SK-N-SH treated with all-trans-retinoic acid at 6 μM for 48 hours (cell line): ENCODE measurements at regions not wholly inside any gene's neighbourhood (a gene's known extent, or its start where the extent isn't known, plus 50 kb on each side); places are given as distances from the start of the nearest gene placed in this dataset.

Experiments
- ATAC-seq: fragments of 200-7000 bp; cut with Tn5 transposase; 3 replicates; pipeline ENCODE4 v1.9.1; 2020; ENCODE audit warnings: mild to moderate bottlenecking, moderate library complexity
- ARNTL ChIP-seq: fragments of 450-650 bp; formaldehyde crosslinking; IDR thresholded peaks from 2 replicates; pipeline ENCODE4 v1.5.0; 2020; ENCODE audit warnings: low read depth, mild to moderate bottlenecking, moderate library complexity, borderline replicate concordance
- BACH2 ChIP-seq: fragments of 250-450 bp; sonication (Bioruptor Pico); IDR thresholded peaks from 2 replicates; pipeline ENCODE4 v1.9.0; 2021; ENCODE audit warnings: mild to moderate bottlenecking, borderline replicate concordance
- CREB5 ChIP-seq: fragments of 250-450 bp; sonication (Bioruptor Pico); IDR thresholded peaks from 2 replicates; pipeline ENCODE4 v1.5.1; 2020; ENCODE audit warnings: low read depth, mild to moderate bottlenecking, moderate library complexity
- CSDC2 ChIP-seq: fragments of 250-450 bp; sonication (Bioruptor Pico); IDR thresholded peaks from 2 replicates; pipeline ENCODE4 v1.5.0; 2020; ENCODE audit warnings: mild to moderate bottlenecking, moderate library complexity
- CSRNP3 ChIP-seq: fragments of 250-450 bp; sonication (Bioruptor Pico); IDR thresholded peaks from 2 replicates; pipeline ENCODE4 v1.5.1; 2021; ENCODE audit warnings: mild to moderate bottlenecking, moderate library complexity
- ESRRG ChIP-seq: fragments of 250-450 bp; sonication (Bioruptor Pico); IDR thresholded peaks from 2 replicates; pipeline ENCODE4 v1.6.1; 2021; ENCODE audit warnings: mild to moderate bottlenecking
- GLIS3 ChIP-seq: fragments of 250-450 bp; sonication (Bioruptor Pico); IDR thresholded peaks from 2 replicates; pipeline ENCODE4 v1.5.0; 2020; ENCODE audit warnings: mild to moderate bottlenecking, moderate library complexity
- ISL1 ChIP-seq: fragments of 250-450 bp; sonication (Bioruptor Pico); IDR thresholded peaks from 2 replicates; pipeline ENCODE4 v2.1.2; 2022; ENCODE audit warnings: mild to moderate bottlenecking, moderate library complexity
- OSR1 ChIP-seq: fragments of 250-450 bp; sonication (Bioruptor Pico); IDR thresholded peaks from 2 replicates; pipeline ENCODE4 v1.8.0; 2022; ENCODE audit warnings: moderate library complexity, mild to moderate bottlenecking, inconsistent platforms
- PATZ1 ChIP-seq: fragments of 250-450 bp; sonication (Bioruptor Pico); IDR thresholded peaks from 2 replicates; pipeline ENCODE4 v1.8.0; 2020; ENCODE audit warnings: mild to moderate bottlenecking, moderate library complexity, borderline replicate concordance
- POU6F1 ChIP-seq: fragments of 250-450 bp; sonication (Bioruptor Pico); IDR thresholded peaks from 2 replicates; pipeline ENCODE4 v1.8.0; 2021; ENCODE audit warnings: low read depth, mild to moderate bottlenecking, moderate library complexity, borderline replicate concordance
- PPARA ChIP-seq: fragments of 250-450 bp; sonication (Bioruptor Pico); IDR thresholded peaks from 2 replicates; pipeline ENCODE4 v1.5.0; 2020; ENCODE audit warnings: mild to moderate bottlenecking, borderline replicate concordance
- RARB ChIP-seq: fragments of 250-450 bp; sonication (Bioruptor Pico); IDR thresholded peaks from 2 replicates; pipeline ENCODE4 v1.8.0; 2021; ENCODE audit warnings: mild to moderate bottlenecking, moderate library complexity
- SNAI2 ChIP-seq: fragments of 250-450 bp; sonication (Bioruptor Pico); IDR thresholded peaks from 2 replicates; pipeline ENCODE4 v1.5.0; 2020; ENCODE audit warnings: mild to moderate bottlenecking, moderate library complexity
- TCF4 ChIP-seq: fragments of 250-450 bp; sonication (Bioruptor Pico); IDR thresholded peaks from 2 replicates; pipeline ENCODE4 v1.8.0; 2021; ENCODE audit warnings: mild to moderate bottlenecking, moderate library complexity, borderline replicate concordance
- TOX ChIP-seq: fragments of 250-450 bp; sonication (Bioruptor Pico); IDR thresholded peaks from 2 replicates; pipeline ENCODE4 v1.8.0; 2021; ENCODE audit warnings: mild to moderate bottlenecking, moderate library complexity, borderline replicate concordance
- TSHZ2 ChIP-seq: fragments of 250-450 bp; sonication (Bioruptor Pico); IDR thresholded peaks from 2 replicates; pipeline ENCODE4 v1.5.0; 2020; ENCODE audit warnings: mild to moderate bottlenecking, moderate library complexity
- ZC3H10 ChIP-seq: fragments of 250-450 bp; sonication (Bioruptor Pico); IDR thresholded peaks from 2 replicates; pipeline ENCODE4 v1.5.1; 2021; ENCODE audit warnings: mild to moderate bottlenecking, moderate library complexity
- ZFP30 ChIP-seq: fragments of 450-650 bp; formaldehyde crosslinking; IDR thresholded peaks from 2 replicates; pipeline ENCODE4 v1.5.0; 2022; ENCODE audit warnings: mild to moderate bottlenecking, moderate library complexity
- ZNF565 ChIP-seq: fragments of 450-650 bp; formaldehyde crosslinking; conservative IDR thresholded peaks from 2 replicates; pipeline ENCODE4 v1.5.0; 2020; ENCODE audit warnings: low read depth, mild to moderate bottlenecking, moderate library complexity
- ZNF70 ChIP-seq: fragments of 450-650 bp; formaldehyde crosslinking; IDR thresholded peaks from 2 replicates; pipeline ENCODE4 v1.5.0; 2020; ENCODE audit warnings: mild to moderate bottlenecking, moderate library complexity
- ZNF8 ChIP-seq: fragments of 450-650 bp; formaldehyde crosslinking; IDR thresholded peaks from 2 replicates; pipeline ENCODE4 v1.5.0; 2020; ENCODE audit warnings: mild to moderate bottlenecking, moderate library complexity

GRCh38 chr17:65287040-65287439, 149.9 kb downstream of the RGS9 start:
- no peak for TF ChIP-seq TSHZ2 (CRISPR knock-in tag)
- TF ChIP-seq OSR1 (CRISPR knock-in tag), result 0 out of 2 replicates have a peak, but pooled peaks have one; percentile 49
- TF ChIP-seq ZFP30, result no peak
- no peak for TF ChIP-seq CSDC2 (CRISPR knock-in tag)
- no peak for TF ChIP-seq ZC3H10 (CRISPR knock-in tag)
- TF ChIP-seq, all 23 proteins: peak for 1
- ATAC-seq, result peak; percentile 91

- no peak for TF ChIP-seq BACH2 (CRISPR knock-in tag)
- TF ChIP-seq ZNF70, result no peak
- TF ChIP-seq OSR1 (CRISPR knock-in tag), result no peak
- TF ChIP-seq CSRNP3 (CRISPR knock-in tag), result no peak
- TF ChIP-seq CSDC2 (CRISPR knock-in tag), result no peak
- no peak for TF ChIP-seq POU6F1
- TF ChIP-seq TCF4 (CRISPR knock-in tag), result no peak
- no peak for TF ChIP-seq ZNF8 (CRISPR knock-in tag)
Measured at GRCh38 chr17:65283704-65284103, 146.5 kb downstream of the RGS9 start.

GRCh38 chr17:65279456-65279855, 142.3 kb downstream of the RGS9 start:
- no peak for ATAC-seq
- TF ChIP-seq RARB (CRISPR knock-in tag) (no peak), PPARA (CRISPR knock-in tag) (no peak), SNAI2 (CRISPR knock-in tag) (no peak)

More at GRCh38 chr17:65283704-65284103, 146.5 kb downstream of the RGS9 start:
- no peak for ATAC-seq

- peak; percentile 8; the same call in 2 of the 3 replicates for ATAC-seq
- TF ChIP-seq ZNF8 (CRISPR knock-in tag), result no peak
- no peak for TF ChIP-seq GLIS3 (CRISPR knock-in tag)
- no peak for TF ChIP-seq PATZ1 (CRISPR knock-in tag)
- no peak for TF ChIP-seq CSDC2 (CRISPR knock-in tag)
- no peak for TF ChIP-seq ISL1 (CRISPR knock-in tag)
- no peak for TF ChIP-seq TOX
- no peak for TF ChIP-seq ZC3H10 (CRISPR knock-in tag)
- no peak for TF ChIP-seq PPARA (CRISPR knock-in tag)
- TF ChIP-seq ZNF565 (CRISPR knock-in tag), result no peak
- TF ChIP-seq ARNTL, result no peak
- TF ChIP-seq ZFP30, result no peak
- TF ChIP-seq OSR1 (CRISPR knock-in tag), result no peak
- no peak for TF ChIP-seq ESRRG (CRISPR knock-in tag)
- no peak for TF ChIP-seq RARB (CRISPR knock-in tag)
- no peak for TF ChIP-seq BACH2 (CRISPR knock-in tag)
- no peak for TF ChIP-seq POU6F1
- no peak for TF ChIP-seq ZNF70
- no peak for TF ChIP-seq TSHZ2 (CRISPR knock-in tag)
- TF ChIP-seq CREB5 (CRISPR knock-in tag), result no peak
Measured at GRCh38 chr17:65278820-65279184, 141.6 kb downstream of the RGS9 start.
